ENCODE measurements at regions not wholly inside any gene's neighbourhood (a gene's known extent, or its start where the extent isn't known, plus 50 kb on each side); places are given as distances from the start of the nearest gene placed in this dataset. TPM values are rescaled to one million over a fixed set of nuclear protein-coding genes. Genes with fewer than 3 reads are reported as not detected.

DNA sequence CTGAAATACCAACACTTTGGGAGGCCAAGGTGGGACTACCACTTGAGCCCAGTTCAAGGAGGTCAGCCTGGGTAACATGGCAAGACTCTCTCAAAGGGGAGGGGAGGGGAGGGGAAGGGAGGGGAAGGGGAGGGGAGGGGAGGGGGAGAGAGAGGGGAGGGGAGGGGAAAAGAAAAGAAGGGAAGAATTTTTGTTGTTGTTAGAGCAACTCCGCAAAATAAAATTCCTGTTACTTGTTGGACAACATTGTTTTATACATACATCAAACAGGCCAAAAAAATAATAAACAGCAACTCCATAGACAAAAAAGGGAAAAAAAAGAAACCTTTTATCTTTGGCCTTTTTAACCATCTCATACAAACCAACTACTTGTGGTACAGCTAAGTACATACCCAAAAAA lies 57.3 kb upstream of the TRIM24 start:
- no peak for DNase-seq (ENCODE audit: low read depth)
- TF ChIP-seq, protein P1, sequence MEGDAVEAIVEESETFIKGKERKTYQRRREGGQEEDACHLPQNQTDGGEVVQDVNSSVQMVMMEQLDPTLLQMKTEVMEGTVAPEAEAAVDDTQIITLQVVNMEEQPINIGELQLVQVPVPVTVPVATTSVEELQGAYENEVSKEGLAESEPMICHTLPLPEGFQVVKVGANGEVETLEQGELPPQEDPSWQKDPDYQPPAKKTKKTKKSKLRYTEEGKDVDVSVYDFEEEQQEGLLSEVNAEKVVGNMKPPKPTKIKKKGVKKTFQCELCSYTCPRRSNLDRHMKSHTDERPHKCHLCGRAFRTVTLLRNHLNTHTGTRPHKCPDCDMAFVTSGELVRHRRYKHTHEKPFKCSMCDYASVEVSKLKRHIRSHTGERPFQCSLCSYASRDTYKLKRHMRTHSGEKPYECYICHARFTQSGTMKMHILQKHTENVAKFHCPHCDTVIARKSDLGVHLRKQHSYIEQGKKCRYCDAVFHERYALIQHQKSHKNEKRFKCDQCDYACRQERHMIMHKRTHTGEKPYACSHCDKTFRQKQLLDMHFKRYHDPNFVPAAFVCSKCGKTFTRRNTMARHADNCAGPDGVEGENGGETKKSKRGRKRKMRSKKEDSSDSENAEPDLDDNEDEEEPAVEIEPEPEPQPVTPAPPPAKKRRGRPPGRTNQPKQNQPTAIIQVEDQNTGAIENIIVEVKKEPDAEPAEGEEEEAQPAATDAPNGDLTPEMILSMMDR (IDR thresholded peaks at IDR 0.05; ENCODE audit: insufficient read depth, low read length), result no peak
- H3K4me3 ChIP-seq (ENCODE audit: low read depth, low read length), result no peak overlapping the region

DNA sequence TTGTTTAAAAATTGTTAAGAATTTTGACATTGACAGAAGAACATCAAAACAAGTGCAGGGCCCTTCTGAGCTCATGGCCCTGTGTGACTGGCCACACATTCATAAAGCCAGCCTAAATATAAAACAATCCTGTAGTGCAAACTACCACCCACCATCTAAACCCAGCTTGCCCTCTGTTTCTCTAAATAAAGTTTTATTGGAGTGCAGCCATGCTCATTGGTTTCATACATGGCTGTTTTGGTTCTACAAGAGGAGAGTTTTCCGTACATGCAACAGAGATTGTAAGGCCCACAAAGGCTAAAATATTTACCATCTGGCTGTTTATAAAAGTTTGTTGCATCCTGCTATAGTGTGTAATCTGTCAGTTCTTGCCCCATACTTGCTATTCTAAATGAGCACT lies 54.6 kb upstream of the TRIM24 start:
- TF ChIP-seq, protein P1 (IDR thresholded peaks at IDR 0.05; ENCODE audit: insufficient read depth, low read length), result no peak
- no peak for DNase-seq (ENCODE audit: low read depth)

DNA sequence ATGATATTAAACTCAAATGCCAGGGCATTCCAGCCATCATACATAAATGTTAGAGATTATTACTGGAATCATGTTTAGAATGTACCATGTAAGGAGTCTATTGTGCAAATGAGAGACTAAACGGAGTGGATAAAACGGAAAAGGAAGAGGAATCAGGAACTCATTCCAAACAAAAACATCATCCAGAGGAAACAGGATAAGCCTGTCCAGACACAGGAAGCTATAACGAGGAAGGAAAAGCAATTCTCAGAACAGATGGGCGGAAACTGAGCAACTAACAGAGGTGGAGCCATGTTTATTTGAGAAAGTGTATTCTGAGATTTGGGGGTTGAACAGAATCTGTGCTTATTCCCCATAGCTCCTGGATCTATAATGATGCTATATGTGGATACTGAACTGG lies 52.3 kb upstream of the TRIM24 start:
- no peak for DNase-seq (ENCODE audit: low read depth)
- H3K4me3 ChIP-seq (ENCODE audit: low read depth, low read length), result no peak overlapping the region
- TF ChIP-seq, protein P1 (IDR thresholded peaks at IDR 0.05; ENCODE audit: insufficient read depth, low read length), result no peak

More for the DNA sequence above, 54.6 kb upstream of the TRIM24 start:
- no peak overlapping the region for H3K4me3 ChIP-seq (ENCODE audit: low read depth, low read length)

Small RNA genes lying in the stretch of these regions (small RNA-seq; reads per million reads assigned to genes)
- not detected for gene RF00019
- not detected for gene RF00432
